Hematopoietic multipotent progenitor cell treated with erythropoietin and hydrocortisone succinate and interleukin-3 and kit ligand, for 17 days (in vitro differentiated cells): ENCODE measurements at regions not wholly inside any gene's neighbourhood (a gene's known extent, or its start where the extent isn't known, plus 50 kb on each side); places are given as distances from the start of the nearest gene placed in this dataset.
"Not testable (repeated sequence)": the region's sequence is repeated elsewhere in the genome, so short reads cannot be mapped to it uniquely, and the experiment has no call there.

Source experiments
- DNase-seq: peaks from one replicate; pipeline ENCODE4 v3.0.0-alpha.2; 2015; ENCODE audit warnings: low spot score

DNA sequence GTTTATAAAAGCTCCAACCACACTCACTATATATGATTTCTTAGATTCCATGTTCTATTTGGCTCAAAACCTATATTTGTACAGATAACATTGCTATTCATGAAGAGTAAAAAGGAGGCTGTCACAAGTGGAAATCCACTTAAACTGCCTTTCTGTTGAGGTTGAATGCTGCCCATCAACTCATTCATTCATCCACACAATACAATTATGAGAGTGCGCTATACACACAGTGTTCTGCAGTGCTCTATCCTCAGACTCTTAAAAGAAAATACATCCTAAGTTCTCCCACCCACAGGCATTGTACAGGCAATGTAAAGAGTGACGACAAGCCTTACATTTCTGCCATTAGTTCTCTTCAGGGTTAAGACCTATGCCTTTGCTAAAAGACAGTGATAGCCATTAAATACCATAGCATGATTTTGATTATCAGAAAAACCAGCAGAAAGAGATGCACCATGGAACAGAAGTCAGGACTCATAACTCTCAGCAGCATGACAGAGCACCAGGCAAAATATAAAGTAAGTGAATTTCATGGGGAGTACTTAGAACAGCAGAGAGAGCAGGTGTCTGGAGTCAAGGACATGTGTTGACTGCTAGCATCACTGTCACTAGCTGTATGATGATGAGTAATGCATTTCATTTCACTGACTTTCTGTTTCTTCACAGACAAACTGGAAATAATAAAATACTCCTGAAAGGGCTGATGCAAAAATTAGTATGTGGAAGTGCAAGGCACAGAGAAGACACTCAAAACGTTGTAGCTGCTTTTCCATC lies 218.0 kb downstream of the RBM26 start:
- DNase-seq, result no peak

GRCh38 chr13:79185580-79185979 lies 220.5 kb downstream of the RBM26 start:
- no peak for DNase-seq

DNA sequence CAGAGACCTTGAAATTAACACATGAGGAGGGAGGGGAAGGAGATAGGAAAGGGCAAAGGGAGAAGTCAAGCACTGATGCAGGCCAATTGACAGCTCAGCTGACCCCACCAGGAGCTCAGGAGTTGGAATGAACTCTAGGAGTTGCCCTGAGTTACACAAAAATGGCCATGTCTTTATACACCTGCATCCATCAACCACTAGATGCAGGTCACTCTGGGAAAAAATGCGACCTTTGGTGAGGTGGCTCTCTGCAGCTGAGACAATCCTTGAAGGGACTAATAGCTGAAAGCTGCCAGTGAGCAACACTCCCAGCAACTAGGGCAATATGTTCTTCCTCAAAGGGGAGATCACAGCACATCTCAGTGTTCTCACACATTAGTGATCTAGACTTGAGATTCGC lies 222.8 kb downstream of the RBM26 start:
- no peak for DNase-seq

GRCh38 chr13:79173691-79174090 lies 232.4 kb downstream of the RBM26 start:
- DNase-seq, result not testable (repeated sequence)

GRCh38 chr13:79172924-79173323 lies 233.1 kb downstream of the RBM26 start:
- not testable (repeated sequence) for DNase-seq

- no peak for DNase-seq
These were observed 234.7 kb downstream of the RBM26 start for GRCh38 chr13:79171141-79172061.

- DNase-seq, result no peak
These were observed 245.2 kb downstream of the RBM26 start for GRCh38 chr13:79160818-79161217.

DNA sequence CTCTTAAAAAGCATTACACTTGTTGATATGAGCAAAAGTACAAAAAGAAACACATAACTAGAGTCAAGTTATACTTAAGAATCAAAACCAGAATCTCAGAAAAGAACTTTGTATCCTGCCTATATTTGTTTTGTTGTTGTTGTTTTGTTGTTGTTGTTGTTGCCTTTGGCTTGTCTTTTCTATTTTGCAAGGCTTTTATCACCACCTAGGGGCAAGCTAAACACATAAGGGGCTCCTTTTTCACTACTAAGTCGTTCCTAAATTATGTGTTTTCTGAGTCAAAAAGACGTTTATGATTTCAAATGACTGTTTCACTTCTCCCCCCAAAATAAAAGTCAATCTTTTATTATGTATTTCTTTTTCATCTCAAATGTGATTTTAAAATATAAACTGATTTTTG lies 250.2 kb downstream of the RBM26 start:
- no peak for DNase-seq

DNA sequence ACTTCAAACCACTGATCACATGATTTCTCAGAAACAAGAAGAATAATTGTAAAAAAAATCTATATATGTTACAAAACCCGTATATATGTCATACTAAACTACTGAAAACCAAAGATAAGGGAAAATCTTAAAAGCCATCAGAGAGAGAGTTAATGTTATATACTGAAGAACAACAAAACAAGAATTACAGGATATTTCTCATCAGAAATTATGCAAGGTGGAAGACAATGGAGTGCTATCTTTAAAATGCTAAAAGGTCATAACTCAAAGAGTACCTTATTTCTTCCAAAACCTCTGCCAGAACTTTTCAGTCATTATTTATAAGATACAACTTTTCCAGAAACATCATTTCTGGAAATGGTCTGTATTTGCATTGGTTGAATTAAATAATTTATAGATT lies 256.8 kb downstream of the RBM26 start:
- DNase-seq, result no peak

- DNase-seq, result no peak
These were observed 265.0 kb downstream of the RBM26 start for GRCh38 chr13:79141082-79141481.

GRCh38 chr13:79128158-79128557 lies 277.9 kb downstream of the RBM26 start:
- DNase-seq, result no peak

GRCh38 chr13:79126706-79127105 lies 279.3 kb downstream of the RBM26 start:
- DNase-seq, result no peak

DNA sequence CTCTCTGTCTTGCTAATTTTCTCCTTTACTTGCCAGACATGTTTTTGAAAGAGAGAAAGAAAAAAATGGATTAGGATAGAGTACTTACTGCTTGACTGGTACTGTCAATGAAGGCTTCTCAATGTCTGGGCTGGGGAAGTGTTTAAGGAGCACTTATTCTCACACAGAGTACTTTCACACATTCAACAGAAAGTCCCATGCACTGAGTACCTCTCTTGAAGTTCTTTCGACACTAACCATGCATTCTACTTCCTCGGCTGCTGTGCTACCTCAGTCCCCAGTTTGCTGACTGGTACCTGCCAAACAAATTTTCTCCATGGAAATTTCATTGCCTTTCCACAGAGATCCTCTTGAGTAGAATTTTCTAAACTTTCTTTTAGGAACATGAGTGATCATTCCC lies 281.9 kb downstream of the RBM26 start:
- no peak for DNase-seq

- DNase-seq, result no peak
These were observed 284.8 kb downstream of the RBM26 start for GRCh38 chr13:79121286-79121685.

DNA sequence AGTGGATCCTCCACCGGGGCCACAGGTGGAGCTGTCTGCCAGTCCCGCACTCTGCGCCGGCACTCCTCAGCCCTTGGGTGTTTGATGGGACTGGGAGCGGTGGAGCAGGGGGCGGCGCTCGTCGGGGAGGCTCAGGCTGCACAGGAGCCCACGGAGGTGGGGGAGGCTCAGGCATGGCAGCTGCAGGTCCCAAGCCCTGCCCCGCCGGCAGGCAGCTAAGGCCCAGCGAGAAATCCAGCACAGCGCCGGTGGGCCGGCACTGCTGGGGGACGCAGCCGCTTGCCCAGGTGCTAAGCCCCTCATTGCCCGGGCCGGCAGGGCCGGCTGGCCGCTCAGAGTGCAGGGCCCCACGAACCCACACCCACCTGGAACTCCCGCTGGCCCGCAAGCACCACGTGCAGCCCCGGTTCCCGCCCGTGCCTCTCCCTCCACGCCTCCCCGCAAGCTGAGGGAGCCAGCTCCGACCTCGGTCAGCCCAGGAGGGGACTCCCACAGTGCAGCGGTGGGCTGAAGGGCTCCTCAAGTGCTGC lies 286.4 kb downstream of the RBM26 start:
- no peak for DNase-seq

DNA sequence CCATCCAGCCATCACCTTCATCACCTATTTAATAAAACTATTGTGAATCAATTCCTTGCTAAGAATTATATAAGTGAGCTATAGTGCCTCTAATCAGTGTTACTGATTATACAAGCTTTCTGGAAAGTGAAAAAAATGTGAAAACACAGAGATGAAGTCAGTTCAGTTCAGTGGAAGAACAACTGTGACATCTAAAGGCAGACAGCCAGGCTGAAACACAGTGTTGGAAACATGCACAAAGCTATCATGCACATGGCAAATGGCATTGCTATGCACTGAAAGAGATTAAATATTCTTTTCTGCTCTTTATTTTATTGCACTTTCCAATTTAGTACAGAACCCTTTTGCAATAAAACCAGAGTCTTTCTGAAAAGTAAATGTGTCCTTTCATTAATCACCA lies 294.0 kb downstream of the RBM26 start:
- DNase-seq, result no peak

DNA sequence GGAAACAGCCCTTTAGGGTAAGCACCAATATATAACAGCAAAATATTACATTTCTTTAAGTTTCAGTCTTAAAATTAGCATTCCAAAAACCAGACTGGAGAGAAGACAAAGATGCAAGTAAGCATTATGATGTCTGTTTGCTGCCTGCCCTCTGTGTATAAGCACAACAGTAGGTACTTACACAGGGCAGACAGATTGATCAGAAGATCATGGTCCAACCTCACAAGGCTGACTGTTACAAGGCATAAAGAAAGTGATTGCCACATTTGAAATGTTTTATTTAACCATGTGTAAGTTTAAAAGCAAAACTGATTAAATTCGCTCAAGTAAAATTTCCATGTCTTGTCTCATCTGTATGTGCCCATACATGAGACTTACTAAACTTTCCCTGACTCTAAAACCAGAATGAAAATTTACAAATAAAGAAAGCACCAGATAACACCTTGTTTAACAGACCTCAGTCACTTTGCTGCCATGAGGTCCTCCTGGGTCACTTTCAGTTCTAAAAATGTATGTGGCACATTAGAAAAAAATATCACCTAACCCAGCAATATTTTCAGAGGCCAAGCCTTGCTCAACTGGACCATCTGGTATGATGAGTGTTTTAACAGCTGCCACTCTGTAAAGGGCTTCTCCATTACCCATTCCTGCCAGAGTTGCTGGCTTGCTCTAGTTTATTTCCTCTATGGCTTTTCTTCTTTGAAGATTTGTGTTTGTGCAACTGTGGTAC lies 297.0 kb downstream of the RBM26 start:
- no peak for DNase-seq

DNA sequence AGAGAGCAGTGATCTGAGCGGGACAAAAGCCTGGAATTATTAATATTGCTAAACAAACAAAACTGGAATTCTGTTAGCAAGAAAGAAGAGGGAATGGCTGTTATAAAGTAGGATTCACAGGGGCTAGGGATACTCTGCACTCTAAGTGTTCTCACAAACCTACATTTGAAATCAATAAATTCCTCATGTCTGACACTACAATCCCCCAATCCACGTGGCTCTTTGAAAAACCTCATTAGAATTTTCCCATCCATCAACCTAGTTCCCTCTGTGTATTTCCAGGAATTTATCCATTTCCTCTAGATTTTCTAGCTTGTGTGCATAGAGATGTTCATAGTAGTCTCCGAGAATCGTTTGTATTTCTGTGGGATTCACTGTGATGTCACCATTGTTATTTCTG lies 307.5 kb downstream of the RBM26 start:
- DNase-seq, result no peak

GRCh38 chr13:79097201-79097600 lies 308.9 kb downstream of the RBM26 start:
- DNase-seq, result no peak

DNA sequence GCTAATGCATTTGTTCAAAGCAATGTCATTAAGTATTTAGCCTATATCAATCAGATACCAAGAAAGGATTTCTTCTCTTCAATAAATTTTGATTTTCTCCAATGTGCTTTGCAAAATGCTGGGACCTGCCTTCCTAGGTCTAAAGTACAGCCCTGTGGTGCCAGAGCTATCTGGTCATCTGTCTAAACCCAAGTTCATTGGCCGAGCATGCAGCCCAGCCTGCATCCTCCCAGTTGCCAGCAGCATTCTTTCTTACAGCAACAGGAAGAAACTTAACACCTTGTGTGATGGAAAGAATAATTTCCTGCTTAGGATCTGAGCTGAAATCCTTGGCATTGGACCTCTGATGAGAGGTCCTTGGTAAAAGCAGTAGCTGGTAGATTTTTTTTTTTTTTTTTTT lies 310.0 kb downstream of the RBM26 start:
- DNase-seq, result no peak

- DNase-seq, result no peak
These were observed 315.4 kb downstream of the RBM26 start for GRCh38 chr13:79090552-79091124.
